GM18498 (cell line): ENCODE measurements at regions not wholly inside any gene's neighbourhood (a gene's known extent, or its start where the extent isn't known, plus 50 kb on each side); places are given as distances from the start of the nearest gene placed in this dataset.
"Not testable (repeated sequence)": the region's sequence is repeated elsewhere in the genome, so short reads cannot be mapped to it uniquely, and the experiment has no call there.

Source experiments
- ATAC-seq: cut with Tn5 transposase; IDR thresholded peaks from one replicate; pipeline ENCODE4 v1.9.1; 2021; ENCODE audit warnings: mild to moderate bottlenecking, moderate library complexity; ENCODE audit not compliant: unreplicated experiment

DNA sequence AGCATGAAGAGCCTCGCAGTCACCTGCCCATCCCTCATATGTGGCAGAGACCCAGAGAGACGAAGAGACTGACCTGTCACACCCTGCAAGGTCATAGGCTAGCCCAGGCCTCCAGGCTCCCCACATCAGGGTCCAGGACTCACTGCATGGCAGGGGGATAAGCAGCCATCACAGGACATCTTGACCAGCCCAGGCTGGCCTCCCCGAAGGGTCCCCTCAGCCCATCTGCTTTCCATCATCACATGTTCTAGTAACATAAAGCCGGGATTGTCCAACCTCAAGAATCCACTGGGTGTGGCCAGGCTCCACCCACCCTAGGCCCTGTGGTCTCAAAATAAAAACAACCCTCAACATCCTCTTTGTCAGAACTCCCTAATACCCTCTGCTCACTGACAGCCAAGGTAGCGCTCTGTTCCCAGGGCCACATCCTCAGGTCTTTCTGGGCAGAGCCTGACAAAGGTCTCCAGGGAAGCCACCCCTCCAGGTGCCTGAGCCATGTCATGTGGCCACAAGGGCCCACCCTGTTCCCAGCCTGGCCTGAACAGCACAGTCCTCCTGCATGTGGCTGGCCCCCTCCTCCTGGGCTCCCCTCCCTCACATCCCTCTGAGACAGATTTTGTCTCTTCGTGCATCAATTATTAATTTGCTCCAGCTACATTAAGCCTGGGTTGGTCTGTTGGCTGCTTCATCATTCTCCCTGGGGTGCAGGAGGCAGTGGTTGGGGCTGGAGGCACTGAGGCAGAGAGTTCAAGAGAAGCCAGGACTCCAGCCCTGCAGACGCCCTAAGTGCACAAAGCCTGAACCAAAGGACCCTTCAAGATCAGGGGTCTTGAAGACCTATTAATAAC lies 131.8 kb upstream of the UNC5B start:
- ATAC-seq: no peak

- no peak for ATAC-seq
These were observed 131.2 kb upstream of the UNC5B start for GRCh38 chr10:71081229-71081560.

DNA sequence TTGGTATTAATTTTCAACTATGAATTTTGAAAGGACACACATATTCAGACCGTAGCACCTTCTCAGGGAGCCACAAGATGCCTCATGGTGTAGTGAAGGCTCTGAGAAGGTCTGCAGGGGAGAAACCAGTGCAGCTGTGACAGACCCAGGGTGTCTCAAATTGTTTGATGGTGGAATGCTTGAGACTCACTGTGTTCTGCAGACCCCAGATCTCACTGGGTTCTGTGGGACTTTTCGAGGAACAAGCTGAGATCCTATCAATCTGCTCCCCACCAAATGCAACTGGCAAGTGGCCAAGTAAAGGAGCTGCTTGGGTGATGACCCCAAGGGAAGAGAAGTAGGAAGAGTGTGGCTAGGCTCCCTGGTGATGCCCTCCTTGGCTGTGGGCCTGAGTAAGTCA lies 130.5 kb upstream of the UNC5B start:
- ATAC-seq: no peak

- ATAC-seq: no peak
These were observed 129.2 kb upstream of the UNC5B start for GRCh38 chr10:71082960-71083715.

GRCh38 chr10:71083716-71083975 lies 128.7 kb upstream of the UNC5B start:
- no peak for ATAC-seq

GRCh38 chr10:71084061-71084817 lies 128.1 kb upstream of the UNC5B start:
- no peak for ATAC-seq

GRCh38 chr10:71084818-71085126 lies 127.6 kb upstream of the UNC5B start:
- ATAC-seq: no peak

DNA sequence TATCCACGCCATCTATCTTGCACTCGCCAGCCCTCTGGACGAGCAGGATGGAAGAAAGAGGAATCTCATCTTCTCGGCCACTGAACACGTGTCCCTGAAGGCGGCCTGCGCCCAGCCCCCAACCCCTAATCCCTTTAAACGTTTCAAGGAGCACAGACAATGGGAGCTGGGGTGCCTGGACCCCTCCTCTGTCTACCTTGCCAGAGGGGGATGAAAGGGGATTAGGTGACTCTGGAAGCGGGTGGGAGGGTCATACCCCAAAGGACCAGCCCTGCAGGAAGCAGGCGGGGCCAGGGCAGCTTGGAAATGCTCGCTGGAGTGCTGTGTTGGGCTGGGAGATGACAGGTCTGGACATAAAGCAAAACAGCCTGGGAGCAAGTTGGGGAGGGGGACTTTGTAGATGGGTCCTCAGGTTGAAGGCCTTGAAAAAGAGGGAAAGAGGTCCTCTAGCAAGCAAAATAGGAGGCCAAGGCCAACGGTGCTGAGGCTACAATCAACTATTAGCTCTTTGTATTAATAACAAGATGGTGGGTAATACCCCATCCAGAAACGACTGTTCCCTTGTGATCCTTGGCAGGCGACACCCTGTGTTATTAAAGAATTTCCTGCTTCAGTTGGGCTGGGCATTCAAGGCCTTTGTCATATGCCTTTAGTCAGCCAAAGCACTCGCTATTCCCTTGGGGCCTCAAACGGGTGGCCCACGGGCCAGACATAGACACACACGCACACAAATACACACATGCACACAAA lies 126.5 kb upstream of the UNC5B start:
- no peak for ATAC-seq

GRCh38 chr10:71086439-71087080 lies 125.8 kb upstream of the UNC5B start:
- no peak for ATAC-seq

DNA sequence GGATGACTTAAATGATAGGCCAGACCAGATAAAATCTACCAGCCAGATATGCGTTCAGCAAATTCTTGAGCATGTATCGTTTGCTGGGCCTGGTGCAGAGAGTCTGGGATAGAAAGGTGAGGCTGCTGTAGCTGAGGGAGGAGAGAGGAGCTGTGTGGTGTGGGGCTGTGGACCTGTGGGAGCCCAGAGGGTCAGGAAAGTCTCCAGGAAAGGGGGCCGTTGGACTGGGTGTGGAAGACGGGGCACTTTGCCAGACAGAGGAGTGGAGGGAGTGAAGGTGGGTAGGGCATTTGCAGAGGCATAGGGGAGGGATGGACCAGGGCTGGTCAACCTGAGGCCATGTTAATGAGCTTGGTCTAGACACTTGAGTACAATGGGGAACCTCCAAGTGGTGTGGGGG lies 124.7 kb upstream of the UNC5B start:
- no peak for ATAC-seq

GRCh38 chr10:71088054-71088453 lies 124.3 kb upstream of the UNC5B start:
- ATAC-seq: no peak

GRCh38 chr10:71088578-71088977 lies 123.8 kb upstream of the UNC5B start:
- ATAC-seq: not testable (repeated sequence)

GRCh38 chr10:71089162-71089561 lies 123.2 kb upstream of the UNC5B start:
- ATAC-seq: no peak

GRCh38 chr10:71090330-71090729 lies 122.0 kb upstream of the UNC5B start:
- ATAC-seq: no peak

- no peak for ATAC-seq
These were observed 121.6 kb upstream of the UNC5B start for GRCh38 chr10:71090801-71091200.

- no peak for ATAC-seq
These were observed 119.5 kb upstream of the UNC5B start for GRCh38 chr10:71092812-71093401.

- ATAC-seq: no peak
These were observed 118.8 kb upstream of the UNC5B start for GRCh38 chr10:71093531-71093930.

DNA sequence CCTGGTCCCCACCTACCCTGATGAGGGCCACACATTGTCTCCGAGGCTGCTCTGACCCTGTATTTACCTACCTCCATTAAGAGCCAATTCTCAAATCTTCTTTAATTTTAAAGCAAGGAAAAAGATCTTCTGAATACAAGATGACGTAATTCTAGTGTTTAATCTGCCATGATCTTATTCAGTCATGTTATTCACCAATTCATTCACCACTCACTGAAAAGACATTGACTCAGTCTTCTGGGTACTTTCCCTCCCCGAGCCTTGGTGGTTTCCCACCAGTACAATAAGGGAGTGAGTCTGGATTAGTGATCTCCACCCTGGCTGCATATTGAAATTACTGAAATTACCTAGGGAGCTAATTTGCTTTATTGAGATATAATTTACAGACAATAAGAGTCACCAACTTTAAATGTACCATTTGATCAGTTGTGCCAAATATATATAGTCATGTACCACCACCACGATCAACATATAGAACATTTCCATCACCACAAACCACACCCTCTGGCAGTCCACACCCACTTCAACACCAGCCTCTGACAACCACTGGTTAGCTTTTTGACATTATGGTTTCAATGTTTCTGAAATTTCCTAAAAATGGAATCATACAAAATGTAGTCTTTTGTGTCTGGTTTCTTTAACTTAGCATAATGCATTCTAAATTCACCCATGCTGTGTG lies 117.5 kb upstream of the UNC5B start:
- no peak for ATAC-seq

GRCh38 chr10:71099731-71100361 lies 112.5 kb upstream of the UNC5B start:
- ATAC-seq: no peak
